GM21717 (cell line): ENCODE measurements at regions not wholly inside any gene's neighbourhood (a gene's known extent, or its start where the extent isn't known, plus 50 kb on each side); places are given as distances from the start of the nearest gene placed in this dataset.
"Not testable (repeated sequence)": the region's sequence is repeated elsewhere in the genome, so short reads cannot be mapped to it uniquely, and the experiment has no call there.

Experiments
- ATAC-seq: cut with Tn5 transposase; IDR thresholded peaks from one replicate; pipeline ENCODE4 v1.9.1; 2021; ENCODE audit warnings: mild to moderate bottlenecking, moderate library complexity; ENCODE audit not compliant: unreplicated experiment

GRCh38 chr2:83990636-83991035, 468.4 kb downstream of the SUCLG1 start:
- no peak for ATAC-seq

- not testable (repeated sequence) for ATAC-seq
Measured at GRCh38 chr2:83976628-83977027, 482.5 kb downstream of the SUCLG1 start.

GRCh38 chr2:83972128-83972527, 487.0 kb downstream of the SUCLG1 start:
- no peak for ATAC-seq

GRCh38 chr2:83971547-83971946, 487.5 kb downstream of the SUCLG1 start:
- ATAC-seq = no peak

GRCh38 chr2:83970217-83970929, 488.7 kb downstream of the SUCLG1 start:
- no peak for ATAC-seq

GRCh38 chr2:83969085-83969484, 490.0 kb downstream of the SUCLG1 start:
- ATAC-seq = no peak

- no peak for ATAC-seq
Measured at GRCh38 chr2:83967854-83968253, 491.2 kb downstream of the SUCLG1 start.

GRCh38 chr2:83966946-83967345, 492.1 kb downstream of the SUCLG1 start:
- ATAC-seq = not testable (repeated sequence)

- no peak for ATAC-seq
Measured at GRCh38 chr2:83961512-83961911, 497.6 kb downstream of the SUCLG1 start.

- no peak for ATAC-seq
Measured at GRCh38 chr2:83960371-83960770, 498.7 kb downstream of the SUCLG1 start.

- ATAC-seq = no peak
Measured at GRCh38 chr2:83959266-83959665, 499.8 kb downstream of the SUCLG1 start.

GRCh38 chr2:83956991-83957390, 502.1 kb downstream of the SUCLG1 start:
- no peak for ATAC-seq

- no peak for ATAC-seq
Measured at GRCh38 chr2:83953697-83954096, 505.4 kb downstream of the SUCLG1 start.

- no peak for ATAC-seq
Measured at GRCh38 chr2:83951378-83951947, 507.6 kb downstream of the SUCLG1 start.

- ATAC-seq = no peak
Measured at GRCh38 chr2:83949361-83949760, 509.7 kb downstream of the SUCLG1 start.

- no peak for ATAC-seq
Measured at GRCh38 chr2:83944191-83944590, 514.9 kb downstream of the SUCLG1 start.

- no peak for ATAC-seq
Measured at GRCh38 chr2:83943265-83943664, 515.8 kb downstream of the SUCLG1 start.

- ATAC-seq = no peak
Measured at GRCh38 chr2:83941886-83942285, 517.2 kb downstream of the SUCLG1 start.

GRCh38 chr2:83933749-83934148, 525.3 kb downstream of the SUCLG1 start:
- no peak for ATAC-seq

- ATAC-seq = no peak
Measured at GRCh38 chr2:83923531-83923930, 535.5 kb downstream of the SUCLG1 start.

GRCh38 chr2:83916559-83916958, 542.5 kb downstream of the SUCLG1 start:
- no peak for ATAC-seq

- ATAC-seq = no peak
Measured at GRCh38 chr2:83915381-83915780, 543.7 kb downstream of the SUCLG1 start.

- ATAC-seq = no peak
Measured at GRCh38 chr2:83908750-83909149, 550.3 kb downstream of the SUCLG1 start.
